Smooth muscle cell (in vitro differentiated cells): ENCODE measurements at regions not wholly inside any gene's neighbourhood (a gene's known extent, or its start where the extent isn't known, plus 50 kb on each side); places are given as distances from the start of the nearest gene placed in this dataset.

Experiments
- DNase-seq: peaks from one replicate; lab custom pipeline; 2025; ENCODE audit not compliant: unreplicated experiment; lab: John Stamatoyannopoulos, UW
- H2AFZ ChIP-seq: fragments of 200-600 bp; sonication (generic); 2 replicates; pipeline ENCODE4 v1.6.0; 2016; ENCODE audit warnings: antibody characterized with exemption, low read depth, mild to moderate bottlenecking
- H3F3A ChIP-seq: fragments of 200-600 bp; sonication (generic); 2 replicates; pipeline ENCODE4 v1.6.0; 2017; ENCODE audit warnings: antibody characterized with exemption, low read depth
- H3K27ac ChIP-seq: fragments of 200-600 bp; sonication (generic); 2 replicates; pipeline ENCODE4 v1.5.1; 2016; ENCODE audit warnings: low read depth, mild to moderate bottlenecking
- H3K27me3 ChIP-seq: fragments of 200-600 bp; sonication (generic); 2 replicates; pipeline ENCODE4 v1.6.1; 2016; ENCODE audit warnings: low read depth, mild to moderate bottlenecking
- H3K36me3 ChIP-seq: fragments of 200-600 bp; sonication (generic); 2 replicates; pipeline ENCODE4 v1.5.1; 2016; ENCODE audit warnings: low read depth
- H3K4me1 ChIP-seq: fragments of 200-600 bp; sonication (generic); 2 replicates; pipeline ENCODE4 v1.5.1; 2016; ENCODE audit warnings: low read depth
- H3K4me2 ChIP-seq: fragments of 200-600 bp; sonication (generic); 2 replicates; pipeline ENCODE4 v1.6.0; 2016; ENCODE audit warnings: mild to moderate bottlenecking
- H3K4me3 ChIP-seq: fragments of 200-600 bp; sonication (generic); 2 replicates; pipeline ENCODE4 v1.5.1; 2016; ENCODE audit warnings: mild to moderate bottlenecking
- H3K79me2 ChIP-seq: fragments of 200-600 bp; sonication (generic); 2 replicates; pipeline ENCODE4 v1.6.0; 2016; ENCODE audit warnings: low read depth, mild to moderate bottlenecking
- H3K9ac ChIP-seq: fragments of 200-600 bp; sonication (generic); 2 replicates; pipeline ENCODE4 v1.6.0; 2016; ENCODE audit warnings: low read depth
- H3K9me3 ChIP-seq: fragments of 200-600 bp; sonication (generic); replicated peaks from 2 replicates; pipeline ENCODE4 v1.5.1; 2016; ENCODE audit warnings: low read depth
- H4K20me1 ChIP-seq: fragments of 200-600 bp; sonication (generic); 2 replicates; pipeline ENCODE4 v1.6.0; 2016; ENCODE audit warnings: low read depth
- WGBS: methylation state at CpG from one replicate; pipeline ENCODE4 v1.1.7; 2016; ENCODE audit warnings: low lambda C conversion rate; 5-methylcytosine and 5-hydroxymethylcytosine counted together
- TF ChIP-seq, protein P1 (sequence below): fragments of 200-600 bp; sonication (generic); IDR thresholded peaks from 2 replicates; pipeline ENCODE4 v1.5.1; 2017; ENCODE audit warnings: borderline replicate concordance, mild to moderate bottlenecking, antibody characterized with exemption; ENCODE audit not compliant: insufficient read depth, poor library complexity, severe bottlenecking

DNA sequence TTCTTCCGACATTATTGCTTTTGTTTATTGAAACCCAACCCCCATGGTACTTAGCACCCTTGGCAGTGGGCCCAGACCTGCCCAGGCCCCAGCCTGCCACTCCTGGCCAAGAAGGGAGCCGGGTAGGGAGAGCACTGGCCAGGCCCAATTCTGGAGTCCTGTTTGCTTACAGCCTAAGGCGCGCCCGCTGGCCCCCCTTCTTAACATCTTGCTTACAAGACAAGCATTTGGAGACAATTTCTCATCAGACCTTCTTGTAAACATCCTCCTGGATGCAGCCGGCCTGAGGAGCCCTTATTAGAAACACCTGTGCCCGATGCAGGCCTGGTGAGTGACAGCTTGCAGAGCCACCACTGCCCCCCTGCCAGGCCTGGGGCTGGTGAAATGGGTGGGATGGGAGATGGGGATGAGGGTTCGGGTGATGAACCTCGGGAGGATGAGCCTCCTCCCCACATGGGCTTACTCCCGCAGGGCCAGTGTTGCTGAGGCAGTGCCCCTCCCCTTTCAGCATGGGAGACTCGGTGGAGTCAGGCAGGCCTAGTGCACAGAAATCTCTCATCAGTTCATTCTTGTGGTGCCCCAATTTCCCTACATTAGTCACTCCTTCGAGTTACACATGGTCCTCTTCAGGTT is 217.5 kb downstream of the CYP26B1 start:
- no peaks in the 10 kb centered on the region for H4K20me1 ChIP-seq
- no peaks in the 10 kb centered on the region for H3K27me3 ChIP-seq
- H3F3A ChIP-seq, result no peaks in the 10 kb centered on the region
- H3K27ac ChIP-seq, result no peak overlapping the region
- no peak overlapping the region for H2AFZ ChIP-seq
- no peaks in the 10 kb centered on the region for H3K79me2 ChIP-seq
- no peak overlapping the region for H3K4me2 ChIP-seq
- no peaks in the 10 kb centered on the region for H3K4me1 ChIP-seq
- no peaks in the 10 kb centered on the region for H3K9me3 ChIP-seq
- DNase-seq, result no peak
- H3K4me3 ChIP-seq, result no peak overlapping the region
- 82% methylated on average over 12 of the region's 12 CpGs for WGBS
- no peak overlapping the region for H3K9ac ChIP-seq
- H3K36me3 ChIP-seq, result no peaks in the 10 kb centered on the region
- TF ChIP-seq, protein P1, sequence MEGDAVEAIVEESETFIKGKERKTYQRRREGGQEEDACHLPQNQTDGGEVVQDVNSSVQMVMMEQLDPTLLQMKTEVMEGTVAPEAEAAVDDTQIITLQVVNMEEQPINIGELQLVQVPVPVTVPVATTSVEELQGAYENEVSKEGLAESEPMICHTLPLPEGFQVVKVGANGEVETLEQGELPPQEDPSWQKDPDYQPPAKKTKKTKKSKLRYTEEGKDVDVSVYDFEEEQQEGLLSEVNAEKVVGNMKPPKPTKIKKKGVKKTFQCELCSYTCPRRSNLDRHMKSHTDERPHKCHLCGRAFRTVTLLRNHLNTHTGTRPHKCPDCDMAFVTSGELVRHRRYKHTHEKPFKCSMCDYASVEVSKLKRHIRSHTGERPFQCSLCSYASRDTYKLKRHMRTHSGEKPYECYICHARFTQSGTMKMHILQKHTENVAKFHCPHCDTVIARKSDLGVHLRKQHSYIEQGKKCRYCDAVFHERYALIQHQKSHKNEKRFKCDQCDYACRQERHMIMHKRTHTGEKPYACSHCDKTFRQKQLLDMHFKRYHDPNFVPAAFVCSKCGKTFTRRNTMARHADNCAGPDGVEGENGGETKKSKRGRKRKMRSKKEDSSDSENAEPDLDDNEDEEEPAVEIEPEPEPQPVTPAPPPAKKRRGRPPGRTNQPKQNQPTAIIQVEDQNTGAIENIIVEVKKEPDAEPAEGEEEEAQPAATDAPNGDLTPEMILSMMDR, result no peak

DNA sequence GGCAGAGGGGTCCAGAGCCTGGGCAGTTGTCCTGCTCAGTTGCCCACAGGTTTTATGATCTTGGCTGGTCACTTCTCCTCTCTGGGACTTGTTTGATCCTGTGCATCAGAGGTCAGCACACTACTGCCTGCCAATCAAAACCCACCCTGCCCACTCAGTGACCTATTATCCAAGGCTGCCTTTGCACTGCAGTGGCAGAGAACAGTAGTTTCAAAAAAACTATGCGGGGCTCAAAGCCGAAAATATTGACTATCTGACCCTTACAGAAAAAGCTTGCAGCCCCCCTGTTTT is 218.2 kb downstream of the CYP26B1 start:
- Histone ChIP-seq H4K20me1 (no peaks in the 10 kb centered on the region), H3K79me2 (no peaks in the 10 kb centered on the region), H3K9me3 (no peaks in the 10 kb centered on the region), H3K9ac (no peak overlapping the region), H2AFZ (no peak overlapping the region), H3K36me3 (no peaks in the 10 kb centered on the region), H3K27ac (no peak overlapping the region), H3K4me2 (no peak overlapping the region), H3K4me3 (no peak overlapping the region), H3F3A (no peaks in the 10 kb centered on the region), H3K27me3 (no peaks in the 10 kb centered on the region), H3K4me1 (no peaks in the 10 kb centered on the region)
- TF ChIP-seq, protein P1, result no peak
- WGBS, result 88% methylated on average over 2 of the region's 2 CpGs
- DNase-seq, result no peak

DNA sequence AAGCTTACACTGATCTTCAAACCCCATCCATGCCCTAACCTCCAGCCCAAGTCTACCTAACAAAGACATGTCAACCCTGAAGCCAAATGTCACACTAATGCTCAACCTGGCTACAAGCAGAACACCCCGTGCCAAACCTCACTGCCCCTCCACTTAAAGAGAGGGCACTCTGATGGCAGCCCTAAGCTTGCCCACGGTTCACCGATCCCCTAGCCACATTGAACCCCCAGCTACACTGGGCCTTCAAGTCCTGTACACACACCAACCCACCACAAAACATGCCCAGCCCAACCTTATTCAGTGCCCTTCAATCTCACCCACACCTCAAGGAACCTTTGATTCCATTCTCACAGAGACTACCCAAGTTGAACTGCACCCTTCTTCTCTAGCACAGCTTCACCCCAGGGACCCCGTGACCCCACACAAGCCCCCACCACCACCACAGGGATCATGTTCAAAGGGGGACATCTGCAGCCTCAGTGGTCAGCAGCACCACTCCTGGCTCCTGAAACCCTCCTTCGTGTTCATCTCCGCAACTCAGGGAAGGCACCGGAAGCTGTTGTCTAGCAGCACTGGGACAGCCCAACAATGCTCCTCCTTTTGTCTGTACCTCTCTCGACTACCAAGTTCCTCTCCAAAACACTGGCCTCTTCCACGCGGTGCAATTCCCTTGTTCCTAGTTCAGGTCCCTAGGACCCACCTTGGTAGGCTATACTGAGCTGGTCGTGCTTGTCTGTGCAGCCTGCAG is 218.8 kb downstream of the CYP26B1 start:
- no peaks in the 10 kb centered on the region for H3K9me3 ChIP-seq
- H3K36me3 ChIP-seq, result no peaks in the 10 kb centered on the region
- H3K9ac ChIP-seq, result no peak overlapping the region
- WGBS, result 91% methylated on average over 11 of the region's 11 CpGs
- no peaks in the 10 kb centered on the region for H3K4me1 ChIP-seq
- no peaks in the 10 kb centered on the region for H3F3A ChIP-seq
- H3K4me3 ChIP-seq, result no peak overlapping the region
- no peaks in the 10 kb centered on the region for H4K20me1 ChIP-seq
- TF ChIP-seq, protein P1, result no peak
- no peaks in the 10 kb centered on the region for H3K27me3 ChIP-seq
- no peaks in the 10 kb centered on the region for H3K79me2 ChIP-seq
- H2AFZ ChIP-seq, result no peak overlapping the region
- H3K27ac ChIP-seq, result no peak overlapping the region
- no peak overlapping the region for H3K4me2 ChIP-seq
- DNase-seq, result no peak
